ENCODE measurements at regions not wholly inside any gene's neighbourhood (a gene's known extent, or its start where the extent isn't known, plus 50 kb on each side); places are given as distances from the start of the nearest gene placed in this dataset.

GRCh38 chr3:79846148-79846933 is 78.5 kb upstream of the ROBO1 start:
- intact Hi-C loops (cut with DNase I): no loop called here
- no peak overlapping the region for H3K27ac ChIP-seq

GRCh38 chr3:79845546-79845945 is 77.7 kb upstream of the ROBO1 start:
- Histone ChIP-seq H3K27me3 (no peaks in the 10 kb centered on the region), H3K9me3 (no peaks in the 10 kb centered on the region), H3K4me3 (no peak overlapping the region), H3K27ac (no peak overlapping the region), H3K36me3 (replicated peaks in 1 of 2; ENCODE audit: insufficient read depth in 1 of 2, low read depth in 2 of 2) (no peaks in the 10 kb centered on the region), H3K4me1 (no peaks in the 10 kb centered on the region)
- WGBS, 2 donors: 69 to 83% methylated on average over 4 of the region's 4 CpGs
- intact Hi-C loops (cut with DNase I): no loop called here
- DNase-seq (no peak), ATAC-seq (no peak)
- no peak for TF ChIP-seq POLR2A (IDR thresholded peaks at IDR 0.05)
- no peak for TF ChIP-seq CTCF (IDR thresholded peaks at IDR 0.05)

More at GRCh38 chr3:79846148-79846933, 78.5 kb upstream of the ROBO1 start:
- Histone ChIP-seq H3K27me3 (no peaks in the 10 kb centered on the region), H3K4me3 (no peak overlapping the region), H3K9me3 (no peaks in the 10 kb centered on the region), H3K36me3 (replicated peaks in 1 of 2; ENCODE audit: insufficient read depth in 1 of 2, low read depth in 2 of 2) (no peaks in the 10 kb centered on the region), H3K4me1 (no peaks in the 10 kb centered on the region)
- no peak for DNase-seq
- no peak for ATAC-seq
- 39 to 48% methylated on average over 9 of the region's 9 CpGs for WGBS, 2 donors
- TF ChIP-seq CTCF (IDR thresholded peaks at IDR 0.05) (peak in 6 of 7 experiments; percentile 8 to 31 (median 16)), POLR2A (IDR thresholded peaks at IDR 0.05) (no peak)

- intact Hi-C loops (cut with DNase I): no loop called here
- Histone ChIP-seq H3K9me3 (no peaks in the 10 kb centered on the region), H3K27ac (no peak overlapping the region), H3K4me1 (no peaks in the 10 kb centered on the region), H3K27me3 (no peaks in the 10 kb centered on the region), H3K4me3 (no peak overlapping the region), H3K36me3 (replicated peaks in 1 of 2; ENCODE audit: insufficient read depth in 1 of 2, low read depth in 2 of 2) (no peaks in the 10 kb centered on the region)
- ATAC-seq (no peak), DNase-seq (no peak)
- TF ChIP-seq POLR2A (IDR thresholded peaks at IDR 0.05): no peak
- no peak for TF ChIP-seq CTCF (IDR thresholded peaks at IDR 0.05)
- WGBS, 2 donors: 35 to 48% methylated on average over 2 of the region's 2 CpGs
These were observed 76.4 kb upstream of the ROBO1 start for GRCh38 chr3:79844176-79844575.

GRCh38 chr3:79843180-79843579 is 75.4 kb upstream of the ROBO1 start:
- Histone ChIP-seq H3K27me3 (no peaks in the 10 kb centered on the region), H3K27ac (no peak overlapping the region), H3K4me3 (no peak overlapping the region), H3K4me1 (no peaks in the 10 kb centered on the region), H3K36me3 (replicated peaks in 1 of 2; ENCODE audit: insufficient read depth in 1 of 2, low read depth in 2 of 2) (no peaks in the 10 kb centered on the region), H3K9me3 (no peaks in the 10 kb centered on the region)
- DNase-seq (no peak), ATAC-seq (no peak)
- TF ChIP-seq CTCF (IDR thresholded peaks at IDR 0.05): no peak
- TF ChIP-seq POLR2A (IDR thresholded peaks at IDR 0.05): no peak
- intact Hi-C loops (cut with DNase I): no loop called here

- intact Hi-C loops (cut with DNase I): no loop called here
- 46 to 51% methylated on average over 4 of the region's 4 CpGs for WGBS, 2 donors
These were observed 67.9 kb upstream of the ROBO1 start for GRCh38 chr3:79835701-79836100.

More at GRCh38 chr3:79835701-79836100, 67.9 kb upstream of the ROBO1 start:
- H3K4me1 ChIP-seq: no peaks in the 10 kb centered on the region
- H3K27me3 ChIP-seq: no peaks in the 10 kb centered on the region
- ATAC-seq: no peak
- H3K9me3 ChIP-seq: no peaks in the 10 kb centered on the region
- H3K36me3 ChIP-seq (replicated peaks in 1 of 2; ENCODE audit: insufficient read depth in 1 of 2, low read depth in 2 of 2): no peaks in the 10 kb centered on the region
- DNase-seq: no peak
- no peak overlapping the region for H3K4me3 ChIP-seq
- H3K27ac ChIP-seq: no peak overlapping the region
- TF ChIP-seq POLR2A (IDR thresholded peaks at IDR 0.05) (no peak), CTCF (IDR thresholded peaks at IDR 0.05) (no peak)
